ENCODE measurements at regions not wholly inside any gene's neighbourhood (a gene's known extent, or its start where the extent isn't known, plus 50 kb on each side); places are given as distances from the start of the nearest gene placed in this dataset.
"Not testable (repeated sequence)": the region's sequence is repeated elsewhere in the genome, so short reads cannot be mapped to it uniquely, and the experiment has no call there.

- no peak for TF ChIP-seq CTCF (IDR thresholded peaks at IDR 0.05; ENCODE audit: insufficient read depth, low read depth, low read length)
- no peak for DNase-seq (ENCODE audit: low read depth)
- H3K4me3 ChIP-seq (ENCODE audit: low read depth, low read length), result no peak overlapping the region
Measured at GRCh38 chr9:86488345-86488744, 134.1 kb upstream of the TUT7 start.

GRCh38 chr9:86487838-86488233 lies 133.6 kb upstream of the TUT7 start:
- H3K4me3 ChIP-seq (ENCODE audit: low read depth, low read length), result no peak overlapping the region
- DNase-seq (ENCODE audit: low read depth), result no peak
- no peak for TF ChIP-seq CTCF (IDR thresholded peaks at IDR 0.05; ENCODE audit: insufficient read depth, low read depth, low read length)

GRCh38 chr9:86486891-86487837 lies 133.0 kb upstream of the TUT7 start:
- DNase-seq (ENCODE audit: low read depth), result peak; percentile 72
- TF ChIP-seq CTCF (IDR thresholded peaks at IDR 0.05; ENCODE audit: insufficient read depth, low read depth, low read length), result peak; percentile 66
- no peak overlapping the region for H3K4me3 ChIP-seq (ENCODE audit: low read depth, low read length)

GRCh38 chr9:86485359-86485758 lies 131.1 kb upstream of the TUT7 start:
- no peak overlapping the region for H3K4me3 ChIP-seq (ENCODE audit: low read depth, low read length)
- TF ChIP-seq CTCF (IDR thresholded peaks at IDR 0.05; ENCODE audit: insufficient read depth, low read depth, low read length), result no peak
- DNase-seq (ENCODE audit: low read depth), result no peak

GRCh38 chr9:86483496-86483895 lies 129.3 kb upstream of the TUT7 start:
- TF ChIP-seq CTCF (IDR thresholded peaks at IDR 0.05; ENCODE audit: insufficient read depth, low read depth, low read length), result no peak
- no peak overlapping the region for H3K4me3 ChIP-seq (ENCODE audit: low read depth, low read length)
- DNase-seq (ENCODE audit: low read depth), result no peak

GRCh38 chr9:86481466-86481865 lies 127.3 kb upstream of the TUT7 start:
- DNase-seq (ENCODE audit: low read depth), result no peak
- no peak overlapping the region for H3K4me3 ChIP-seq (ENCODE audit: low read depth, low read length)
- no peak for TF ChIP-seq CTCF (IDR thresholded peaks at IDR 0.05; ENCODE audit: insufficient read depth, low read depth, low read length)

- H3K4me3 ChIP-seq (ENCODE audit: low read depth, low read length); DNase-seq (ENCODE audit: low read depth): not testable (repeated sequence)
Measured at GRCh38 chr9:86475255-86475654, 121.0 kb upstream of the TUT7 start.

All from fibroblast of villous mesenchyme (primary cell).